ENCODE measurements at regions not wholly inside any gene's neighbourhood (a gene's known extent, or its start where the extent isn't known, plus 50 kb on each side); places are given as distances from the start of the nearest gene placed in this dataset.
"Not testable (repeated sequence)": the region's sequence is repeated elsewhere in the genome, so short reads cannot be mapped to it uniquely, and the experiment has no call there.

- no peak for ATAC-seq (replicated peaks in 6 of 8)
- in situ Hi-C loops (cut with MboI; ENCODE audit: low pct_unique_long_range_greater_than_20kb in 2 of 9, low sequenced_read_pairs in 9 of 9, unreplicated experiment in 9 of 9): no loop called here
- no peak overlapping the region for H3K27ac ChIP-seq
- H3K4me3 ChIP-seq: no peak overlapping the region
- 53 to 100% (median 92%) methylated on average over 2 of the region's 2 CpGs; no CpG with 5 or more reads in 2 of the 10 experiments for WGBS, 10 experiments
- H3K4me1 ChIP-seq (replicated peaks in 1 of 2): no peaks in the 10 kb centered on the region
These were observed 1105.5 kb upstream of the TMEM132C start for GRCh38 chr12:127161466-127161865.

- in situ Hi-C loops (cut with MboI; ENCODE audit: low pct_unique_long_range_greater_than_20kb in 2 of 9, low sequenced_read_pairs in 9 of 9, unreplicated experiment in 9 of 9): no loop called here
- Histone ChIP-seq H3K27ac (no peak overlapping the region), H3K4me3 (no peak overlapping the region), H3K4me1 (replicated peaks in 1 of 2) (no peaks in the 10 kb centered on the region)
- ATAC-seq (replicated peaks in 6 of 8): no peak
- 20 to 100% (median 83%) methylated on average over 1 to 2 of the region's 2 CpGs; no CpG with 5 or more reads in 2 of the 10 experiments for WGBS, 10 experiments
These were observed 1104.7 kb upstream of the TMEM132C start for GRCh38 chr12:127162307-127162706.

- Histone ChIP-seq H3K27ac (no peak overlapping the region), H3K4me3 (no peak overlapping the region), H3K4me1 (replicated peaks in 1 of 2) (no peaks in the 10 kb centered on the region)
- ATAC-seq (replicated peaks in 6 of 8): peak in 3 of 8 experiments; percentile 23 to 39 (median 35)
- in situ Hi-C loops (cut with MboI; ENCODE audit: low pct_unique_long_range_greater_than_20kb in 2 of 9, low sequenced_read_pairs in 9 of 9, unreplicated experiment in 9 of 9): no loop called here
- 0 to 20% (median 0%) methylated on average over 1 of the region's 1 CpG; no CpG with 5 or more reads in 6 of the 10 experiments for WGBS, 10 experiments
These were observed 1104.1 kb upstream of the TMEM132C start for GRCh38 chr12:127162902-127163301.

- ATAC-seq (replicated peaks in 6 of 8): peak in 6 of 8 experiments; percentile 79 to 98 (median 90)
- no peak overlapping the region for H3K27ac ChIP-seq
- no peaks in the 10 kb centered on the region for H3K4me1 ChIP-seq (replicated peaks in 1 of 2)
- peak overlapping the region in 4 of 5 donors; percentile 18 to 52 (median 40) for H3K4me3 ChIP-seq
- in situ Hi-C loops (cut with MboI; ENCODE audit: low pct_unique_long_range_greater_than_20kb in 2 of 9, low sequenced_read_pairs in 9 of 9, unreplicated experiment in 9 of 9): no loop called here
- 22 to 100% (median 80%) methylated on average over 2 to 17 of the region's 69 CpGs; no CpG with 5 or more reads in 1 of the 10 experiments for WGBS, 10 experiments
These were observed 1101.2 kb upstream of the TMEM132C start for GRCh38 chr12:127165567-127166392.

GRCh38 chr12:127169321-127170181, 1097.4 kb upstream of the TMEM132C start:
- ATAC-seq (replicated peaks in 6 of 8): peak in 2 of 8 experiments; percentile 7 to 61
- in situ Hi-C loops (cut with MboI; ENCODE audit: low pct_unique_long_range_greater_than_20kb in 2 of 9, low sequenced_read_pairs in 9 of 9, unreplicated experiment in 9 of 9): no loop called here
- Histone ChIP-seq H3K27ac (no peak overlapping the region), H3K4me3 (no peak overlapping the region), H3K4me1 (replicated peaks in 1 of 2) (no peaks in the 10 kb centered on the region)
- 20 to 100% (median 63%) methylated on average over 1 to 14 of the region's 15 CpGs for WGBS, 10 experiments

GRCh38 chr12:127170226-127171180, 1096.5 kb upstream of the TMEM132C start:
- no peak for ATAC-seq (replicated peaks in 6 of 8)
- H3K4me1 ChIP-seq (replicated peaks in 1 of 2): no peaks in the 10 kb centered on the region
- H3K4me3 ChIP-seq: no peak overlapping the region
- in situ Hi-C loops (cut with MboI; ENCODE audit: low pct_unique_long_range_greater_than_20kb in 2 of 9, low sequenced_read_pairs in 9 of 9, unreplicated experiment in 9 of 9): no loop called here
- no peak overlapping the region for H3K27ac ChIP-seq
- WGBS, 10 experiments: 0 to 57% (median 29%) methylated on average over 1 to 6 of the region's 7 CpGs; no CpG with 5 or more reads in 2 of the 10 experiments

GRCh38 chr12:127172861-127173260, 1094.1 kb upstream of the TMEM132C start:
- H3K27ac ChIP-seq: no peak overlapping the region
- 33 to 100% (median 74%) methylated on average over 1 to 4 of the region's 4 CpGs; no CpG with 5 or more reads in 4 of the 10 experiments for whole genome bisulfite sequencing, 10 experiments
- no peak overlapping the region for H3K4me3 ChIP-seq
- in situ Hi-C loops (cut with MboI; ENCODE audit: low pct_unique_long_range_greater_than_20kb in 2 of 9, low sequenced_read_pairs in 9 of 9, unreplicated experiment in 9 of 9): no loop called here
- ATAC-seq (replicated peaks in 6 of 8): peak in 2 of 8 experiments; percentile 56 to 91
- H3K4me1 ChIP-seq (replicated peaks in 1 of 2): no peaks in the 10 kb centered on the region

GRCh38 chr12:127173971-127174370, 1093.0 kb upstream of the TMEM132C start:
- H3K4me1 ChIP-seq (replicated peaks in 1 of 2); H3K27ac ChIP-seq; in situ Hi-C loops (cut with MboI; ENCODE audit: low pct_unique_long_range_greater_than_20kb in 2 of 9, low sequenced_read_pairs in 9 of 9, unreplicated experiment in 9 of 9); H3K4me3 ChIP-seq: not testable (repeated sequence)
- WGBS, 10 experiments: 20 to 100% (median 92%) methylated on average over 1 of the region's 1 CpG; no CpG with 5 or more reads in 6 of the 10 experiments
- peak in 2 of 8 experiments; percentile 10 to 25 for ATAC-seq (replicated peaks in 6 of 8)

GRCh38 chr12:127174881-127175280, 1092.1 kb upstream of the TMEM132C start:
- WGBS, 10 experiments: 20 to 90% (median 51%) methylated on average over 1 to 5 of the region's 6 CpGs; no CpG with 5 or more reads in 2 of the 10 experiments
- H3K27ac ChIP-seq: no peak overlapping the region
- ATAC-seq (replicated peaks in 6 of 8): peak in 3 of 8 experiments; percentile 22 to 58 (median 39)
- in situ Hi-C loops (cut with MboI; ENCODE audit: low pct_unique_long_range_greater_than_20kb in 2 of 9, low sequenced_read_pairs in 9 of 9, unreplicated experiment in 9 of 9): no loop called here
- H3K4me3 ChIP-seq: no peak overlapping the region
- no peaks in the 10 kb centered on the region for H3K4me1 ChIP-seq (replicated peaks in 1 of 2)

- whole genome bisulfite sequencing, 10 experiments: 36 to 100% (median 80%) methylated on average over 1 to 3 of the region's 4 CpGs; no CpG with 5 or more reads in 5 of the 10 experiments
- H3K27ac ChIP-seq: no peak overlapping the region
- no peaks in the 10 kb centered on the region for H3K4me1 ChIP-seq (replicated peaks in 1 of 2)
- in situ Hi-C loops (cut with MboI; ENCODE audit: low pct_unique_long_range_greater_than_20kb in 2 of 9, low sequenced_read_pairs in 9 of 9, unreplicated experiment in 9 of 9): no loop called here
- no peak overlapping the region for H3K4me3 ChIP-seq
- no peak for ATAC-seq (replicated peaks in 6 of 8)
These were observed 1091.6 kb upstream of the TMEM132C start for GRCh38 chr12:127175361-127175760.

GRCh38 chr12:127176804-127177203, 1090.2 kb upstream of the TMEM132C start:
- 57 to 100% (median 84%) methylated on average over 1 to 3 of the region's 4 CpGs; no CpG with 5 or more reads in 2 of the 10 experiments for WGBS, 10 experiments
- Histone ChIP-seq H3K4me3 (no peak overlapping the region), H3K27ac (no peak overlapping the region), H3K4me1 (replicated peaks in 1 of 2) (no peaks in the 10 kb centered on the region)
- no peak for ATAC-seq (replicated peaks in 6 of 8)
- in situ Hi-C loops (cut with MboI; ENCODE audit: low pct_unique_long_range_greater_than_20kb in 2 of 9, low sequenced_read_pairs in 9 of 9, unreplicated experiment in 9 of 9): no loop called here

GRCh38 chr12:127178052-127178451, 1088.9 kb upstream of the TMEM132C start:
- Histone ChIP-seq H3K4me1 (replicated peaks in 1 of 2) (no peaks in the 10 kb centered on the region), H3K4me3 (no peak overlapping the region), H3K27ac (no peak overlapping the region)
- peak in 3 of 8 experiments; percentile 41 to 51 (median 48) for ATAC-seq (replicated peaks in 6 of 8)
- in situ Hi-C loops (cut with MboI; ENCODE audit: low pct_unique_long_range_greater_than_20kb in 2 of 9, low sequenced_read_pairs in 9 of 9, unreplicated experiment in 9 of 9): no loop called here
- WGBS, 10 experiments: 13 to 70% (median 24%) methylated on average over 1 to 5 of the region's 5 CpGs; no CpG with 5 or more reads in 3 of the 10 experiments

Measured in motor neuron (in vitro differentiated cells).